ENCODE measurements at regions not wholly inside any gene's neighbourhood (a gene's known extent, or its start where the extent isn't known, plus 50 kb on each side); places are given as distances from the start of the nearest gene placed in this dataset.
"Not testable (repeated sequence)": the region's sequence is repeated elsewhere in the genome, so short reads cannot be mapped to it uniquely, and the experiment has no call there.

DNA sequence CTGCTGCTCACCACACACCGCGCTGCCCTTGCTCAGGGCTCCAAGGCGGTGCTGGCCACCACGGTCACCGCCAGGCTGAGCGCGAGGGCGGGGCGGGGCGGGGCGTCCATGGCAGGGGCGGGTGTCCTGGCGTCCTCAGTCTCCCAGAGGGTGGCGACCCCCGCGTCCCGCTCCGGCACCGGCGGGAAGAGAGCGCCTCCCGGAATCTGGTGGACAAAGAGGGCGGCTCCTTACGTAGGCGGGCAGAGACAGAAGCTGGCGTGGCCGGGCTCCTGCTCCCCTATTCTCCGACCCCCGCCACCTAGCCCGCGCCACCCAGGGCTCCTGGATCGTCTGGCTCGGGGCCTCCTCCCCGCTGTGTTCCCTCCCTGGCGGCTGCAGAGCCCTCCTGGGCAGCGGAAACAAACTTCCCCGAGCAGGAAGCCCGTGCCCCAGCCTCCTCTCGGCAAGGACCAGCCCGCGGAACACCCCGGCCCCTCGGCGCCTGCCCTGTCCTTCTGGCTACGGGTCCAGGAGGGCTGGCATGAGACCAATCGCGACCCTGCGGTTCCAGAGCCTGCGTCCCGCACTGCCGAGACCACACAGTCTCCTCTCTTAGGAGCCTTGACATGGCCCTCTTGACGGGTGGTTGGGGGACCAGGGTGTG, 133.8 kb upstream of the ZNF92 start:
- CTCF ChIA-PET = no interaction called here

DNA sequence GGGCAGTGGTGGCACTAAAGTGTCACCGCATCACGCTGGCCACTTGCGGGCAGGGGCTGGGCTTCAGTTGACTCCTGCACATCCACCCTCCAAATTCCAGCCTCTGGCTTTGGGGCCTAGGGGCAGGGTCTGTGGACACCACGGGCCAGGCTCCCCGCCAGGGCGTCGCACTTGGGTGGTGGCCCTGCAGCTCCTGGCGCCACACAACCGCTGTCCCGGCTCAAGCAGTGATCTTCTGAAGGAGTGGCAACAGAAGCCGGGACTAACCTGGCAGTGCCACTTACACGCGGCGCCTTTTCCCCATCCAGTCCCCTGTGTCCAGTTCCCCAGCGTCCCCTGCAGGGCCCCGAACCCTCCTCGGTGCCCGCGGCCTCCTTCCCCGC, 134.3 kb upstream of the ZNF92 start:
- Mint-ChIP-seq H3K27me3 (peaks cover 17% of the 10 kb centered on the region), H3K4me3 (no peak overlapping the region), H3K4me1 (no peaks in the 10 kb centered on the region), H3K36me3 (ENCODE audit: low read depth) (no peaks in the 10 kb centered on the region), H3K27ac (no peak overlapping the region), H3K9me3 (no peaks in the 10 kb centered on the region)
- ChIA-PET CTCF (no interaction called here), POLR2A (no interaction called here)
- DNase-seq = no peak

More for the DNA sequence above, 133.8 kb upstream of the ZNF92 start:
- Mint-ChIP-seq H3K27ac (no peak overlapping the region), H3K4me1 (no peaks in the 10 kb centered on the region), H3K4me3 (no peak overlapping the region), H3K9me3 (no peaks in the 10 kb centered on the region), H3K27me3 (peaks cover 17% of the 10 kb centered on the region), H3K36me3 (ENCODE audit: low read depth) (no peaks in the 10 kb centered on the region)
- POLR2A ChIA-PET = no interaction called here
- DNase-seq = no peak

DNA sequence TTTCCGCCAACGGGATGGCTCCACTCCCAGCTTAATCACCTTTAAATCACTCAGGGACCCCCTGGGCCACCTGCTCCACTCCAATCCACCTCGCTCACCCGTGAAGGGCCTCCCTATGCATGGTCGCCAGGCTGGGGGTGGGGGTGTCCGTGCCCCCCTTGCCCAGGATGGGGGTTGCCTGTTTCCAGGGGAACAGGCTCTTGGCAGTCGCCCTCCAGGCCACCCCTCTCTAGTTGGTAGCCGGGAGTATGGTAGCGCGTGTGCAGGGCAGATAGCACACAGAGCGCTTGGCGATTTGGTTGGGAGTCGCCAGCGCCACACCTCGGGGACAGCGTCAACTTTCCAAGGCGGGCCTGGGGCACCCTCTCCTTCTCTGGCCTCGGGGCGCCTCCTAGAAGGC, 134.9 kb upstream of the ZNF92 start:
- H3K27me3 Mint-ChIP-seq = peaks cover 16% of the 10 kb centered on the region
- no peak for DNase-seq
- H3K27ac Mint-ChIP-seq = no peak overlapping the region
- H3K4me1 Mint-ChIP-seq = peaks cover 3% of the 10 kb centered on the region
- no peak overlapping the region for H3K4me3 Mint-ChIP-seq
- H3K9me3 Mint-ChIP-seq = no peaks in the 10 kb centered on the region
- CTCF ChIA-PET = no interaction called here
- H3K36me3 Mint-ChIP-seq (ENCODE audit: low read depth) = no peaks in the 10 kb centered on the region
- POLR2A ChIA-PET = no interaction called here

DNA sequence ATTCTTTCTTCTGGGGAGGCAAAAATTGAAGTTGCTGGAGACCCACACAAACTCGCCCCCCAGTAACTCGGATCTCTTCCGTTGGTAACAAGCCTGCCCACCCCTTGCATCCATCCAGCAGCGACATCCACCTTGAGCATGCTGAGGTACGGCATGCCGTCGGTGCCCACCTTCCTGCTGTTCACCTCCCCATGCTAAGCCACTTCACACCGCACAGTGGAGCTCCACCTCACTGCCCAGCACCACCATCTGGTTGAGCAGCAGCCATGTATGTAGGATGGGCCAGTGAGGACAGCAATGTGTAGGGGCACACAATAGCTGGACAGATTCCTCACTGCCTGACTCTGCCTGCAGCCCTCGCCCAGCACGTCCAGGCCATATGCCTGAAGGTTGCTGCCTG, 138.1 kb upstream of the ZNF92 start:
- Mint-ChIP-seq H3K27ac (no peak overlapping the region), H3K27me3 (peaks cover 7% of the 10 kb centered on the region), H3K4me1 (peaks cover 9% of the 10 kb centered on the region), H3K4me3 (no peak overlapping the region), H3K36me3 (ENCODE audit: low read depth) (no peaks in the 10 kb centered on the region), H3K9me3 (no peaks in the 10 kb centered on the region)
- ChIA-PET POLR2A (no interaction called here), CTCF (no interaction called here)
- no peak for DNase-seq

DNA sequence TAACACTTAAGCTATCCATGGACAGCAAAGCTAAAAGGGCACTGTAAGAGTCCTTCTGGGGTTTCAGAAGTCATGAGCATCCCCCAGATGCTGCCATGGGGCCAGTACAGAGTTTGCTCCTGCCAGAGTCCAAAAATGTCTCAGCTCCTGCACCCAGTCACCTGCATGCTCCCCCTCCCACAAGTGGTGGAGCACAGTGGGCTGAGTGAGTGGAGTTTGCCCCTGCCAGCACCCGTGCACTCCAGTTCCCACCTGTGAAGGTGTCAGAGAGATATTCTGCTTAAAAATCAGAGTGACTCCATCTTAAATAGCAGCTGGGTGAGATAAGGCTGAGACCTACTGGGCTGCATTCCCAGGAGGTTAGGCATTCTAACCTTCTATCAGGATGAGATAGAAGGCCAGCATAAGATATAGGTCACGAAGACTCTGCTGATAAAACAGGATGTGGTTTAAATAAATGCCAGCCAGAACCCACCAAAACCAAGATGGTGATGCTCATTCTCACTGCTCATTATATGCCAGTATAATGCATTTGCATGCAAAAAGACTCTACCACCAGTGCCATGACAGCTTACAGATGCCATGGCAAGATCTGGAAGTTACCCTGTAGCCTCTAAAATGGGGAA, 140.1 kb upstream of the ZNF92 start:
- H3K27ac Mint-ChIP-seq = no peak overlapping the region
- H3K4me1 Mint-ChIP-seq = peaks cover 9% of the 10 kb centered on the region
- no peaks in the 10 kb centered on the region for H3K9me3 Mint-ChIP-seq
- no peaks in the 10 kb centered on the region for H3K27me3 Mint-ChIP-seq
- POLR2A ChIA-PET = no interaction called here
- no peaks in the 10 kb centered on the region for H3K36me3 Mint-ChIP-seq (ENCODE audit: low read depth)
- DNase-seq = no peak
- no peak overlapping the region for H3K4me3 Mint-ChIP-seq
- CTCF ChIA-PET = no interaction called here

DNA sequence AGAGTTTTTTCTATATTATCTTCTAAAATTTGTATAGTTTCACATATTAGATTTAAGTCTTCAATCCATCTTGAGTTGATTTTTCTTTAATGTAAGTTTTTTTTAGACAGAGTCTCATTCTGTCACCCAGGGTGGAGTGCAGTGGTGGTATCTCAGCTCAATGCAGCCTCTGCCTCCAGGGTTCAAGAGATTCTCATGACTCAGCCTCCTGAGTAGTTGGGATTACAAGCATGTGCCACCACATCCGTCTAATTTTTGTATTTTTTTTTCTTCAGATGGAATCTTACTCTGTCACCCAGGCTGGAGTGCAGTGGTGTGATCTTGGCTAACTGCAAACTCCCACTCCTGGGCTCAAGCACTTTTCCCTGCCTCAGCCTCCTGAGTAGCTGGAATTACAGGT, 143.4 kb upstream of the ZNF92 start:
- ChIA-PET POLR2A (no interaction called here), CTCF (no interaction called here)
- Mint-ChIP-seq H3K4me3 (no peak overlapping the region), H3K4me1 (peaks cover 9% of the 10 kb centered on the region), H3K36me3 (ENCODE audit: low read depth) (no peaks in the 10 kb centered on the region), H3K27ac (no peak overlapping the region), H3K9me3 (no peaks in the 10 kb centered on the region), H3K27me3 (no peaks in the 10 kb centered on the region)
- no peak for DNase-seq

DNA sequence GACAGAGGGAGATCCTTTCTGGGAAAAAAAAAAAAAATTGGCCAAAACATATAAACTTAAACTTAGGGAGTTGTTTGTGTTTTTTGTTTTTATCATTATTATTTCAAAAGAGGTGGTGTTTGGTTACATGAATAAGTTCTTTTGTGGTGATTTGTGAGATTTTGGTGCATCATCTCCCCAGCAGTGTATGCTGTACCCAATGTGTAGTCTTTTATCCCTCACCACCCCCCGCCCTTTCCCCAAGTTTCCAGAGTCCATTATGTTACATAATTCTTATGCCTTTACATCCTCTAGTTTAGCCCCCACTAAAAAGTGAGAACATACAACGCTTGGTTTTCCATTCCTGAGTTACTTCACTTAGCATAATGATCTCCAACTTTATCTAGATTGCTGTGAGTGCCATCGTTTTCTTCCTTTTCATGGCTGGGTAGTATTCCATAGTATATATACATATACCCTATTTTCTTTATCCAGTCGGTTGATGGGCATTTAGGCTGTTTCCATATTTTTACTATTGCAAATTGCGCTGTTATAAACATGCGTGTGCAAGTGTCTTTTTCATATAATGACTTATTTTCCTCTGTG, 148.1 kb upstream of the ZNF92 start:
- no peaks in the 10 kb centered on the region for H3K4me1 Mint-ChIP-seq
- peak; percentile 29 for DNase-seq
- no peak overlapping the region for H3K27ac Mint-ChIP-seq
- POLR2A ChIA-PET = no interaction called here
- CTCF ChIA-PET = no interaction called here
- no peaks in the 10 kb centered on the region for H3K27me3 Mint-ChIP-seq
- no peaks in the 10 kb centered on the region for H3K9me3 Mint-ChIP-seq
- H3K36me3 Mint-ChIP-seq (ENCODE audit: low read depth) = no peaks in the 10 kb centered on the region
- no peak overlapping the region for H3K4me3 Mint-ChIP-seq

DNA sequence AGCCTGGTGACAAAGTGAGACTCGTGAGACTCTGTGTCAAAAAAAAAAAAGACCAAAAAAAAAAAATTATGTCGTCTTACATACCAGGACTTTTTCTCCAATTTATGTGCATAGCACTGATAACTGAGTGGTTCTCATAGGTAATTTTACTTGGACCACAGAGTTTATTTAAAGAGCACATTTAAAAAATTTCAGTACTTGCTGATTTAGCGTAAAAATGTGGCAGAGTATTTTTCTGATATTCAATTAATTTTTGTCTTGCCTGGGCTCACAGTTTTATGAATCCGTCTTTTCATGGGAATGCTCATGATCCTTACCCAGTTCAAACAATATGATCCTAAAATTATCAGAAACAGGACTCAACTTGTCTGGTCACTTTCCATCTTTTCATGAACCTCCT, 151.0 kb upstream of the ZNF92 start:
- no peak overlapping the region for H3K27ac Mint-ChIP-seq
- no peaks in the 10 kb centered on the region for H3K4me1 Mint-ChIP-seq
- no peaks in the 10 kb centered on the region for H3K27me3 Mint-ChIP-seq
- no peak for DNase-seq
- no peaks in the 10 kb centered on the region for H3K9me3 Mint-ChIP-seq
- H3K36me3 Mint-ChIP-seq (ENCODE audit: low read depth) = no peaks in the 10 kb centered on the region
- ChIA-PET CTCF (no interaction called here), POLR2A (no interaction called here)
- no peak overlapping the region for H3K4me3 Mint-ChIP-seq

DNA sequence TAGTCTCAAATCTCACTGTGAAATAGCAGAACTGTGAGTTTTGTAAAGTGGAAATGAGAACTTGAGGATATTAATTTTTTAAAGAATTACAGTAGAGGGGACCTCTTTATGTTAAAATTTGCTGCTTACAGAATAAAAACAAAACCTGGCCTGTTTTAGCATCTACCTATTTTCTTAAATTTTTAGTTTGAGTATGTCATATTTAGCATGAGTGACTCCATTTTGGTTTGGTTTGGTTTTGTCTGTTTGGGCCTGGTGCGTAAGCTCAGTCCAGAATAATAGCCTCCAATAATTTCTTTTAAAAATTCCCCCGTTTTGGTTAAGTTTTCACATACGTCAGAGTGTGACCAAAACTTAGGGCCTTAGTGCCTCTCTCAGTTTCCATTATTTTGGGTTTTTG, 152.0 kb upstream of the ZNF92 start:
- H3K9me3 Mint-ChIP-seq = no peaks in the 10 kb centered on the region
- H3K27ac Mint-ChIP-seq = no peak overlapping the region
- CTCF ChIA-PET = no interaction called here
- H3K4me1 Mint-ChIP-seq = no peaks in the 10 kb centered on the region
- DNase-seq = no peak
- no peaks in the 10 kb centered on the region for H3K27me3 Mint-ChIP-seq
- POLR2A ChIA-PET = no interaction called here
- no peaks in the 10 kb centered on the region for H3K36me3 Mint-ChIP-seq (ENCODE audit: low read depth)
- no peak overlapping the region for H3K4me3 Mint-ChIP-seq

DNA sequence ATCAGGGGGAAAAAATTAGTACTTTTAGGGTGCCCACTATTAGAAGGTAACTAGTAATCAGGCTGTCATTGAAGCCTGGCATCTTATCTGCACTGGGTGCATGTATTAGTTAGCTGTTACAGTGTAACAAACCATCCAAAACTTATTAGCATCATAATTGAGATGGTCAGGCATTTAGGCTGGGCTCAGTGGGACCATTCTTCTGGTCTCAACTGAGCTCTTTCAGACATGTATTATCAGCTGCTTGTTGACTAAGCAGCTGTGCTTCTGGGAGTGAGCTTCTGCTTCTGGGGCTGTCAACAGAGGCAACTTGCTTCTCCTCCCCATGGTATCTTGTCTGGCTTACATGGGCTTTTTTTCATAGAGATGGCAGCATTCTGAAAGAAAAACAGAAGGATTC, 154.0 kb upstream of the ZNF92 start:
- DNase-seq = no peak
- Mint-ChIP-seq H3K9me3 (no peaks in the 10 kb centered on the region), H3K27me3 (no peaks in the 10 kb centered on the region), H3K27ac (no peak overlapping the region), H3K4me1 (no peaks in the 10 kb centered on the region), H3K36me3 (ENCODE audit: low read depth) (no peaks in the 10 kb centered on the region), H3K4me3 (no peak overlapping the region)
- POLR2A ChIA-PET = no interaction called here
- CTCF ChIA-PET = no interaction called here

DNA sequence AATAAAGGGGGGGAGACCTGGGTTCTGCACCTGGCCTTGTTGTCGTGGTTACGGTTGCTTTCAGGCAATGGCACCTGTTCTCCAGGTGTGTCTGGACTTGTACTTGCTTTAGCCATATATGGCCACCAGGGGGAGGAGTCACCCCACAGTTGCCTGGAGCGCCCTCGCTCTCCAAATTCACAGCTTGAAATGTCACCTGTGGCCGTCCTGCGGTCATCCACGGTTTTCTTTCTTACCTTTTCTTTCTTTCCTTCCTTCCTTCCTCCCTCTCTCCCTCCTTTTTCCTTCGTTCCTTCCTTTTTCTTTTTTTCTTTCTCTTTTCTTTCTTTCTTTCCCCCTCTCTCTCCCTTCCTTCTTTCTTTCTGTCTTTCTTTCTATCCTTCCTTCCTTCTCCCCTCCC, 157.2 kb upstream of the ZNF92 start:
- POLR2A ChIA-PET = no interaction called here
- no peak overlapping the region for H3K4me3 Mint-ChIP-seq
- no peaks in the 10 kb centered on the region for H3K4me1 Mint-ChIP-seq
- H3K36me3 Mint-ChIP-seq (ENCODE audit: low read depth) = no peaks in the 10 kb centered on the region
- peak; percentile 73 for DNase-seq
- H3K27me3 Mint-ChIP-seq = no peaks in the 10 kb centered on the region
- H3K9me3 Mint-ChIP-seq = no peaks in the 10 kb centered on the region
- H3K27ac Mint-ChIP-seq = no peak overlapping the region
- CTCF ChIA-PET = interaction anchor here (0.6 to 0.7 kb wide), 2 partner anchors 92 to 266 kb away, joined by 3 read pairs; no protein-coding TSS in a partner anchor

DNA sequence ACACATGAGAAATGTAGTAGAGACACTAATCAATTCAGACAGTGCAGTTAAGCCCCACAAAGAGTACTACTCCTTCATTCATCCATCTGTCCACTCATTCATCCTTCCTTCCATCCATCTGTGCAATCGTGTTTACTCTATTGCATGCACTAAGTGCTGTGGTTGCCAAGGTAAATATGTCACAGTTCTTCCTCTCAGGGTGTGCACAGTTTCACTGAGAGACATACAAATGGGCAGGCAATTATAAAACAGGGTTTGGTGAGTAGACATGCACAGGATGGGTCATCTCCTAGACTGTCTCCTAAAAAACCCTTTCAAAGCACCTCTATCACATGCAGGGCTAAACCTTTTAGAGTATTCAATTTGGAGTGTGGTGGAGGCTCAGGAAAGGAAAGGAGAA, 160.4 kb upstream of the ZNF92 start:
- CTCF ChIA-PET; H3K36me3 Mint-ChIP-seq (ENCODE audit: low read depth); H3K27ac Mint-ChIP-seq; H3K4me1 Mint-ChIP-seq; H3K4me3 Mint-ChIP-seq; POLR2A ChIA-PET; H3K9me3 Mint-ChIP-seq; DNase-seq; H3K27me3 Mint-ChIP-seq: not testable (repeated sequence)

DNA sequence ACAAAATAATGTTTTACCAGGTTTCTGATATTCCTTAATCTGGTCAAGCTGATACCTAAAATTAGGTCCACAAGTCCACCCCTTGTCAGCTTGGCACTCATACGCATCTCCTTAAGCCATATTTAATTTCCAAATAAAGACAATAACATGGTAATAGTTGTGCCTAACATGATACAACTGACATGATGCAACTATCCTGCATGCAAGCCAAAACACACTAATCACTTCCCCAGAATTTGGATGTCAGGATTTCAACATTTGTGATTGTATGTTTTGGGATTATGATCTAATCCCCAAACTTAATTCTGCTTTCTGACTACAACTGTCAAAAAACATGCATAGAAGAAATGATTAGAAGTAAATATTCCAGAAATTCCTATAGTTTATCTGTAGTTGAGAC, 174.4 kb upstream of the ZNF92 start:
- DNase-seq; H3K4me1 Mint-ChIP-seq; H3K36me3 Mint-ChIP-seq (ENCODE audit: low read depth); H3K27ac Mint-ChIP-seq; POLR2A ChIA-PET; H3K9me3 Mint-ChIP-seq; H3K27me3 Mint-ChIP-seq; H3K4me3 Mint-ChIP-seq; CTCF ChIA-PET: not testable (repeated sequence)

DNA sequence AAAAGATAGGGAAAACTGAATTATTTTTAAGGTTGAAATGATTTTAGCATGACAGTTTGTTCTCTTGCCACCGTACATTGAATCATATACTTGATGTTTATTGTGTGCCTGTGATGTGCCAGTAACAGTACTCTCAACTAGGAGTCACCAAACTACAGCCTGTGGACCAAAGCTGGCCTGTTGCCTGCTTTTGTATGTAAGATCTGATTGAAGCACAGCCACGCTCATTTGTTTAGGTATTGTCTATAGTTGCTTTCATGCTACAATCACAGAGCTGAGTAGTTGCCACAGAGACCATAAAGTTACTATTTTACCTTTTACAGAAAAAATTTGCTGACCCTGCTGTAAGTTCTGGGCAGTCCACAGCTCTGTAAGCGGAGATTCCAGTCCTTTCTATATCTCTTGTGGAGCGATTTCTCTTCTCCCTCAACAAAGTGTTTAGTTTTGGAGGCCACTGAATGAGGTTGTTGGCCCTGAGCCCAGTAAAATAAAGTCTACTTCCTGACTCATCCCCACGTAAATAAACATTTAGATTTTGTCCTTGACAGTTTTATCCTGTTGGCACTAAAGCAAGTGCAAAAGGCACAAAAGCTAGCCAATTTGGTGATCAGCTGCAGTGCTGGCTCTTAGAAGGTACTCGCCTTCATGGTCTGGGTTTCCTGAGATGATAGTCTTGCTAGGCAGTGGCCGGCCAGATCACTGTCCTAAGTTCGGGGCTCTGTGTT, 180.2 kb upstream of the ZNF92 start:
- H3K36me3 Mint-ChIP-seq (ENCODE audit: low read depth); H3K4me3 Mint-ChIP-seq; POLR2A ChIA-PET; H3K9me3 Mint-ChIP-seq; H3K4me1 Mint-ChIP-seq; H3K27me3 Mint-ChIP-seq; CTCF ChIA-PET; DNase-seq; H3K27ac Mint-ChIP-seq: not testable (repeated sequence)
